Bronchial epithelial cell (primary cell): ENCODE measurements at regions not wholly inside any gene's neighbourhood (a gene's known extent, or its start where the extent isn't known, plus 50 kb on each side); places are given as distances from the start of the nearest gene placed in this dataset.

Experiments
- DNase-seq: peaks from one replicate; pipeline ENCODE4 v3.0.0-alpha.2; 2010; ENCODE audit warnings: low read depth
- FAIRE-seq: peaks from 2 replicates; lab custom pipeline; 2011; peaks lifted over from hg19 to GRCh38; lab: Jason Lieb, UNC
- H3K27me3 ChIP-seq: 2 replicates; pipeline ENCODE4 v1.5.1; 2011; ENCODE audit warnings: low read length; ENCODE audit not compliant: control insufficient read depth, insufficient read depth
- H3K36me3 ChIP-seq: 2 replicates; pipeline ENCODE4 v1.5.1; 2011; ENCODE audit warnings: low read length; ENCODE audit not compliant: control insufficient read depth, insufficient read depth
- H3K4me3 ChIP-seq: 2 replicates; pipeline ENCODE4 v1.5.1; 2011; ENCODE audit warnings: mild to moderate bottlenecking, low read depth, low read length, control low read depth
- TF ChIP-seq, protein P1 (sequence below): IDR thresholded peaks from 2 replicates; pipeline ENCODE4 v1.5.1; 2011; ENCODE audit warnings: mild to moderate bottlenecking, moderate library complexity, low read length, control low read depth, inconsistent platforms; ENCODE audit not compliant: insufficient read depth, severe bottlenecking

DNA sequence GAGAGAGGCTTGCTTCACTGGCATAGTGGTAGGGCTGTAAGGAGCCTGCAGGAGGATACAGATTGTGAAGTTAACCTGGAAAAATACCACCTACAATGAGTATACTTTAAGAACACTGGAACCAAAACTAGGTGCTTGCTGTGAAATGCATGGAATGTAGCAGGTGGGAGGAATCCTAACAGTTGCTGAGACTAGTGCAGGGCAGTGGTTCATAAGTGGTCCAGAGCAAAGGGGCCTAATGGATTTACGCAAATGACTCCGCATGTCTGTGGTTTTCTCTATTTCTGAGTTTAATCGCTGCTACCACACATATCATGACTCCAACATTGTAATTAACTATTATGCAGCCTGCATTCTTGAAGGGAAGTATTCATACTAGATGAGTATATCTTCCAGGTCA, 218.4 kb downstream of the CHRM2 start:
- no peak for FAIRE-seq
- Histone ChIP-seq H3K36me3 (no peaks in the 10 kb centered on the region), H3K4me3 (no peak overlapping the region), H3K27me3 (no peaks in the 10 kb centered on the region)
- DNase-seq = no peak
- TF ChIP-seq, protein P1, sequence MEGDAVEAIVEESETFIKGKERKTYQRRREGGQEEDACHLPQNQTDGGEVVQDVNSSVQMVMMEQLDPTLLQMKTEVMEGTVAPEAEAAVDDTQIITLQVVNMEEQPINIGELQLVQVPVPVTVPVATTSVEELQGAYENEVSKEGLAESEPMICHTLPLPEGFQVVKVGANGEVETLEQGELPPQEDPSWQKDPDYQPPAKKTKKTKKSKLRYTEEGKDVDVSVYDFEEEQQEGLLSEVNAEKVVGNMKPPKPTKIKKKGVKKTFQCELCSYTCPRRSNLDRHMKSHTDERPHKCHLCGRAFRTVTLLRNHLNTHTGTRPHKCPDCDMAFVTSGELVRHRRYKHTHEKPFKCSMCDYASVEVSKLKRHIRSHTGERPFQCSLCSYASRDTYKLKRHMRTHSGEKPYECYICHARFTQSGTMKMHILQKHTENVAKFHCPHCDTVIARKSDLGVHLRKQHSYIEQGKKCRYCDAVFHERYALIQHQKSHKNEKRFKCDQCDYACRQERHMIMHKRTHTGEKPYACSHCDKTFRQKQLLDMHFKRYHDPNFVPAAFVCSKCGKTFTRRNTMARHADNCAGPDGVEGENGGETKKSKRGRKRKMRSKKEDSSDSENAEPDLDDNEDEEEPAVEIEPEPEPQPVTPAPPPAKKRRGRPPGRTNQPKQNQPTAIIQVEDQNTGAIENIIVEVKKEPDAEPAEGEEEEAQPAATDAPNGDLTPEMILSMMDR = no peak

DNA sequence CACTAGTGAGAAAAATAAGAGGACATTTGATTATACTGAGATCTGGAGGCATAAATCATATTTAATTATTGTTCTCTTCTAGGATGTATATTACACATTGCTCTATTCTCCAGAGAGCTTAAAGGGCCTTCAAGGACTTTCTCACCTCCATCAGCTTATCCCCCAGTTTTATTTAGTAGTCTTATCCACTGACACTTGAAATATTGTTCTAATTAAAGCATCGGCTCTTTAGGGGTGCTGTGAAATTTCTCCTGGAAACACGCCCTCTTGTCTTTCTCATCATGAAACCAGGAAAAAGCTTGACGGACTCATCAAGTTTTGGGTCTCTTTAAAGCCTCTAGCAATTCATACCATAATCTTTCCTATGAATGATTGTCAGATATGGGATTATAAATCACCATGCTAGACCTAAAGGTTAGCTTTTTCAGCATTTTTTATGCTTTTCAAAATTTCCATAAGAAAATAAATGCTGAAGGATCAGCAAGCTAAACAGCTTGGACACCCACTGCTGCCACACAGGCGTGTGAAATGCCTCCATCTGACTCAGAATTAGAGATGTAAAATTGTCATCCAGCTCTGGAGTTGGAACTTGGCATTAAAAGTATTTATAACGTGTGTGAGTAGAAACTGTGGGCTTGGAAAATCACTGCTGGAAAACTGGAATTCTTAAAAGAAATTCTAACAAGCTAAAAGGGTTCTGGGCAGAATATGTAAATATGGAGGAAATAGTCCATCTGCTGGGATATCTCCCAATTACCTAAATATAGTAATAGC, 216.3 kb downstream of the CHRM2 start:
- no peak for DNase-seq
- TF ChIP-seq, protein P1 = no peak
- H3K4me3 ChIP-seq = no peak overlapping the region
- no peaks in the 10 kb centered on the region for H3K36me3 ChIP-seq
- H3K27me3 ChIP-seq = no peaks in the 10 kb centered on the region
- no peak for FAIRE-seq

GRCh38 chr7:137082391-137082790, 213.9 kb downstream of the CHRM2 start:
- H3K27me3 ChIP-seq = no peaks in the 10 kb centered on the region
- TF ChIP-seq, protein P1 = no peak
- no peak overlapping the region for H3K4me3 ChIP-seq
- H3K36me3 ChIP-seq = no peaks in the 10 kb centered on the region
- DNase-seq (no peak), FAIRE-seq (no peak)

- Histone ChIP-seq H3K4me3 (no peak overlapping the region), H3K27me3 (no peaks in the 10 kb centered on the region), H3K36me3 (no peaks in the 10 kb centered on the region)
- DNase-seq = peak; percentile 74
- TF ChIP-seq, protein P1 = no peak
- FAIRE-seq = no peak
Observed at GRCh38 chr7:137081321-137082093, 213.1 kb downstream of the CHRM2 start.

GRCh38 chr7:137080516-137081203, 212.2 kb downstream of the CHRM2 start:
- TF ChIP-seq, protein P1 = no peak
- DNase-seq (no peak), FAIRE-seq (no peak)
- Histone ChIP-seq H3K4me3 (no peak overlapping the region), H3K27me3 (no peaks in the 10 kb centered on the region), H3K36me3 (no peaks in the 10 kb centered on the region)
